Vagina (tissue), 2 donors: ENCODE measurements at regions not wholly inside any gene's neighbourhood (a gene's known extent, or its start where the extent isn't known, plus 50 kb on each side); places are given as distances from the start of the nearest gene placed in this dataset.

Experiments
- CTCF ChIP-seq, 3 experiments: fragments of 450-650 bp in 2 of 3; fragments of 200-600 bp in 1 of 3; sonication (generic) in 1 of 3; IDR thresholded peaks; one replicate each; pipeline ENCODE4 v1.5.1; 2017 to 2019; ENCODE audit warnings: antibody characterized with exemption in 3 of 3, mild to moderate bottlenecking in 2 of 3, moderate library complexity in 2 of 3
- POLR2AphosphoS5 ChIP-seq, 2 donors: sonication (generic); formaldehyde crosslinking; IDR thresholded peaks; one replicate each; pipeline ENCODE4 v1.9.0; 2017; ENCODE audit warnings: antibody characterized with exemption in 2 of 2, mild to moderate bottlenecking in 2 of 2, low read depth in 1 of 2; ENCODE audit not compliant: insufficient read depth in 1 of 2

GRCh38 chr9:27703216-27703980 lies 130.1 kb upstream of the C9orf72 start:
- TF ChIP-seq POLR2AphosphoS5 (IDR thresholded peaks at IDR 0.05; ENCODE audit: insufficient read depth in 1 of 2, low read depth in 1 of 2) (no peak), CTCF (IDR thresholded peaks at IDR 0.05) (no peak)
